HepG2 (cell line): ENCODE measurements at regions not wholly inside any gene's neighbourhood (a gene's known extent, or its start where the extent isn't known, plus 50 kb on each side); places are given as distances from the start of the nearest gene placed in this dataset.

ENCODE experiments used
- small RNA-seq, 3 experiments: library from RNA; depleted of rRNA; stranded (forward); fragments of <200 nt; gene quantifications; one replicate each; pipeline ENCODE3, GENCODE V24; 2012; ENCODE audit warnings: low read depth in 2 of 3, low replicate concordance in 1 of 3; ENCODE audit not compliant: insufficient read length in 3 of 3, insufficient read depth in 2 of 3

Small RNA genes lying in the stretch of these regions (small RNA-seq; reads per million reads assigned to genes)
- gene AC009101.1 = 0 reads per million in 3 experiments
- 0 reads per million in 3 experiments for gene AC009161.2
- 0 reads per million in 3 experiments for gene AC018846.1
- gene AC138305.3 = 0 reads per million in 3 experiments
- gene RNU6-21P = 0 reads per million in 3 experiments
